GM12874 (cell line): ENCODE measurements at regions not wholly inside any gene's neighbourhood (a gene's known extent, or its start where the extent isn't known, plus 50 kb on each side); places are given as distances from the start of the nearest gene placed in this dataset.

Source experiments
- CTCF ChIP-seq: IDR thresholded peaks from 2 replicates; pipeline ENCODE4 v1.5.1; 2011; ENCODE audit warnings: low read depth, mild to moderate bottlenecking, control low read depth, low read length, moderate library complexity; ENCODE audit not compliant: insufficient read depth

GRCh38 chr4:56286763-56287162 lies 100.5 kb downstream of the AASDH start:
- TF ChIP-seq CTCF = no peak

- no peak for TF ChIP-seq CTCF
Observed at GRCh38 chr4:56283375-56283774, 103.9 kb downstream of the AASDH start.

- TF ChIP-seq CTCF = no peak
Observed at GRCh38 chr4:56282004-56282403, 105.3 kb downstream of the AASDH start.

- TF ChIP-seq CTCF = no peak
Observed at GRCh38 chr4:56276547-56276946, 110.7 kb downstream of the AASDH start.

- TF ChIP-seq CTCF = no peak
Observed at GRCh38 chr4:56273391-56273790, 113.9 kb downstream of the AASDH start.

GRCh38 chr4:56272927-56273326 lies 114.4 kb downstream of the AASDH start:
- no peak for TF ChIP-seq CTCF

GRCh38 chr4:56272003-56272402 lies 115.3 kb downstream of the AASDH start:
- TF ChIP-seq CTCF = no peak

- no peak for TF ChIP-seq CTCF
Observed at GRCh38 chr4:56271131-56271530, 116.2 kb downstream of the AASDH start.
